Middle frontal gyrus (tissue), 1 donor: ENCODE measurements at regions not wholly inside any gene's neighbourhood (a gene's known extent, or its start where the extent isn't known, plus 50 kb on each side); places are given as distances from the start of the nearest gene placed in this dataset.

Source experiments
- DNase-seq: peaks from one replicate; pipeline ENCODE4 v3.0.0-alpha.2; 2015; ENCODE audit warnings: low spot score; ENCODE audit errors: extremely low spot score

DNA sequence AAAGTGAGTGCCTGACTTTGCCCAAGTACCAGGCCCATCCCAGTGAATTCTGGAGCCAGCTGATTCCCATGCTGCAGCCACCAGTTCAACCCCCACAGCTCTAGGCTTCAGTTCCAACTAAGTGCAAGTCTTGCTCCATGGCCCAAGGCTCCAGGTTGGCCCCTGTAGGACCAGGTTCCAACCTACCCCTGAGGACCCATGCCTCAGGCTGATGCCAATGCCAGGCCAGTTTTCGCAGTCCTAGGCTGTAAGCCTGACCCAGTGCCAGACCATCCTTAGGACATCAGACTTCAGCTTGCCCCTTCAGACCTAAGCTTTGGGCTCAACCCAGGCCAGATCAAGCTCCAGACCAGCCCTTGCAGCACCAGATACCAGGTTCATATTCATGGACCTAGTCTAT, 352.6 kb downstream of the FSCB start:
- DNase-seq, result no peak

DNA sequence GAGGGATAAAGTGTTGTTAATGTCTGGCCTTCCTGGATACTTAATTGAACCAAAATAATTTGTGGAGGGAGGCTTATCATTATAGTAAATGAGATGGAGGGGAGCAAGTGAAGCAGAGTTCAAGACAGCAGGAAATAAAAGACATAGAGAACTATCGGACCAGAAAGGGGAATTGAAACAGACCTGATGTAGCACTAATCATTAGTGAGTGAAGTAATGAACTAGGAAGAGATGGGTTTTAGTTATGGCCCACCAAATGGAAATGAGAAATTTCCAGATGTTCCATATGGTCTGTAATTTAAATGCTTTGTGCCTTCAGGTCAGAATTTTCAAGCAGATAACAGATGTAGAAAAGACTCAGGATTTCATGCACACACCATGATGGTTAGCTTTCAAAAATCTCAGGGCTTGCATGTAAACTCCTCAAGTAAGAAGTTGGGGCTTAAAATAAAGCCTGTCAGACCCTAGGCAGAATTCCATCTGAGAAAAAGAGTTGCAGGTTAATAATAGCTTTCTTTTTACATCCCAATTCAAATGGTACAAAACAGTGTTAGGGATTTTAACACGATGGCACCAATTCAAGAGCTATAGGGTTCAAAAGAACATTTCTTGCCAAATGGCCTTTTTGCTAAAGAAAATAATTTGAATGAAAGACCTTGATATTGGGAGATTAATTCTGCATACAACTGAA, 355.8 kb downstream of the FSCB start:
- DNase-seq, result no peak

DNA sequence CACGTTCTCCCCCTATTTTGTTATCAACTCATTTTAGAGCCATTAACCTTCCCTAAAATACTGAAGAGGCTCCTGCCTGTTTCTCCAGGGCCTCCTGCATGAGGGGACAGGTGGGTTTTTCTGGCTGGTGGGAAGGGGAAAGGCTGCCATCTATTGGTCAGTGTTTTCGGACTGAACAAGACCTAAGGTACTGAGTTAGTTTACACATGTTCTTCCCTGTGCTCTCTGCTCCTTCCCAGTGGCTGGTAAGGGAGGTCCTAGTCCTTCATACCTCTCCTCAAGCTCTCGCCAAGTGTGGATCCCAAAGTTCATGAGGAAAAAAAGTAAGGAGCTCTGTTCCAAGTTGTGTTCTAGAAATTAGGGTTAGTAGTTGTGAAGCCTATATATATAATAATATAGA, 357.5 kb downstream of the FSCB start:
- no peak for DNase-seq

DNA sequence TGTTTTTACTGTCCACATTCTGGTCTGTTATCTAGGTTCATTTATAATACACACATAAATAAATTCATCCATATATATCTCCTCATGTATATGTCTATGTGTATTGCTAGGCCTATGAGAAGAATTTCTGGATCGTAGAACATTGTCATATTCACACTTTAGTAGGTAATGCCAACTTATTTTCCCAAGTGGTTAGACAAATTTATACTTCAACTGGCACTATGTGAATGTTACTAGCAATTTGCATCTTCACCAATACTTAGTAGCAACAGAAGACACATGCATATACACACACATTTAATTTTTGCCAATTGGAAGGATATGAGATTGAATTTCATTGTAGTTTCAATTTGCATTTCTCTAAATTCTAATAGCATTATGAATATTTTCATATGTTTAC, 365.1 kb downstream of the FSCB start:
- no peak for DNase-seq

DNA sequence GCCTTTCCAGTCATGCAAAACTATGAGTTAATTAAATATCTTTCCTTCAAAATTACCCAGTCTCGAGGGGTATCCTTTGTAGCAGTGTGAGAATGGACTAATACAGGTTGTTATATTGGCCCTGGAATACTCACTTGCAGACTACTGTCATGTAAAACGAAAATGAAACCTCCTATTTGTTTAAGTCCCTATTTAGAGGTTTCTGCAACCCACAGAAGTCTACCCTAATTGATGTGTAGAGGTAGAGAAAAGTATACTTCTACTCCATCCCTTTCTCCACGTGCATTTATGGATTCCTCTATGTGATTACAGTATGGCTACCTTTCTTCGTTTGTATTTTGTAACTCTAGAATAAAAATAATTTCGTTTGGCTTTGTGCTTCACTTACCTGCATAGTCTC, 371.1 kb downstream of the FSCB start:
- no peak for DNase-seq

DNA sequence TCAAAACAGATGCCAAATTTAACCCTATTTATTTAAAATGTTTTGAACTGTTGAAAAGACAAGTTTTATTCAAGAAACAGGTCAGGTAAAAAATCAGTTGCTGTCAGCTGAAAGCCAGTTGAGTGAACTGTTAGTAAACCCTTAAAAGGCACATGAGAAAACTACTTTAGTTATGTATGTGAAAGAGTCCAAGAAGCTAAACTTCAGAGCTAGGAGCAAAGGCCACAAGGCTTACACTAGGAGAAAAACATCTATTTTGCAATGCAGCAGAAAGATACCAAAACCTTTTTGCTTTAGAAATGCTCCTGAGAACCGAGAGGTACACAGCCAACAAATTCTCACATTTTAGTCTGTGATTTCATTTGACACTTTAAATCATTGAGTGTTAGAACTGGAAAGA, 375.2 kb downstream of the FSCB start:
- no peak for DNase-seq

DNA sequence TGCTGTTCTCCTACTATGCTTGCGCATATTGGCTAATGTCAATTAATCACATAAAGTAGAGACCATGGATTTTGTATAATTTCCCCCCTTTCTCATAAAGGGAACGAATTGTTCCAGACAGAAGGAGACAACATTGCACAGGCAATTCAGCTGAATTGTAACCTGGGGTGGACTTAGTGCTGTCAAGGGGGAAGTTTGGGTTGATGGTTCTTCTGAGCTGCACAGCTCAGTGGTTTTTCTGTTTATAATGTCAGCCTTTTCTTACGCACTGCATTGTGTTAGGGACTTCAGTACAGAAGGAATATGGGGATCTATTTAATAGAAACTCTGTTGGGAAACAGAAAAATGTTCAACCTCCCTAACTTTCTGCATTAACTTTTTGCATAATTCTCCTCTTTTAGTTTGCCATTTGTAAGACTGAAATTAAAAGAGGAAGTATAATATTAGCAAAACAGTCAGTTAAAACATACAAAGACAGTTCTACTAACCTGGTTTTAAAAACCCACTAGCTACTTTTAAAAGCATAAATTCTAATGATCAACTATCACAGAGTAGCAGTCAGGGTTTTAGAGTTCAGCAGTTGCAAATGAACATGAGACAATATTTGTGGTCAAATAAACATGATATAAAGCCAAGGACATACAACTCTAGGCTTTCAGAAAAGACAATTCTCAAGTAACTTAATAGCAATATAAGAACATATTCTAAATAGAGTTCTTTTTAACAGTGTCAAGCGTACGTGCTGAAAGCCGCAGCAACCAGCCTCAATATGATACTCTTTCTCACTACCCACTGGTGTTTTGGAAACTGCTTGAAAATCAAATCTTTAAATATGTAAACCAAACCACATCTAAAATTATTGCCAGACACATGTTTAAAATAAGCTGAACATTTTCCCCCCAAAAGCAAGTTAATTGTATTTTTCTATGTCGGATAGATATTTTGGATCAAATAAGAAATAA, 393.0 kb downstream of the FSCB start:
- no peak for DNase-seq

DNA sequence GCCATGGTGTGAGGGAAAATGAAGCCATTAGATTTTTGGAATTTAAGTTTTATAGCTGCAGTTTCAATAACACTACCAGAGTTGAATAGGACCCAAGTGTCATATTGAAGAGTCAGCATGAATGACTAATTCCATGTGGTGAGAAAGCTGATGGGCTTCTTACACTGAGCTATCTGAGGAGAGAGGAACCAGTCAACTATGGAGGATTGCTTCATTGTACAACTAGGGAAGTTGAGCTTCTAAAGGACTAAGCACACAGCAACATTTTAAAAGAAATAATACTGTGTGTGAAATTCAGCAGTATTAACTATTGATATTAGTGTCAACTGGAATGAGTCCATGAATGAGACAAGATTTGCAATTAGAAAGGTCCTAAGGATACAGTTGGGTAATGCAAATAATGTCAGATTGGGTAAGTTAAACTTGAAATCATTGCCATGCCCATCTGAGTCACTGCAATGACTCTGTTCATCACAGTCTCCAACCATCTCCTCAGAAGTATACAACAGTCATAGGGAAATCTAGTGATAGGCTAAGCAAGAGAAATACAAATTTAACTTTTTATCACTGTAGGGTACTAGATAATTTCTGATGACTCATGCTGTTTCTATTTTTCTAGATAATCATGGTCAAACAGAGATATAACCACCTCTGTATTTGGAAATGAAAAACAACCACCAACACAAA, 394.2 kb downstream of the FSCB start:
- no peak for DNase-seq

DNA sequence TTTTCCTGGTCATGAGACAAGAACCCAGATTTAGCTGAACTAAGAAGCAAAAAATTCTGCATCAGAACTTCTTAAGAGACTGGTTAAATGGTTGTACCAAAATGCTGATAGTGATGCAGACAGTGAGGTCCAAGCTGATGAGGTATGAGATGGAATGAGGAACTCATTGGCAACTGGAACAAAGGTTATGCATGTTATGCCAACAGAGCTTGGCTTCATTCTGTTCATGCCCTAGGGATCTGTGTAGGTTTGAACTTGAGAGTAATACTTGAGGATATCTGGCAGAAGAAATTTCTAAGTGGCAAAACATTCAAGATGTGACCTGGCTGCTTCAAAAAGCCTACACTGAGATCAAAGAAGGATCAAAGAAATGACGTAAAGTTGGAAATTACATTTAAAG, 398.0 kb downstream of the FSCB start:
- DNase-seq, result no peak

DNA sequence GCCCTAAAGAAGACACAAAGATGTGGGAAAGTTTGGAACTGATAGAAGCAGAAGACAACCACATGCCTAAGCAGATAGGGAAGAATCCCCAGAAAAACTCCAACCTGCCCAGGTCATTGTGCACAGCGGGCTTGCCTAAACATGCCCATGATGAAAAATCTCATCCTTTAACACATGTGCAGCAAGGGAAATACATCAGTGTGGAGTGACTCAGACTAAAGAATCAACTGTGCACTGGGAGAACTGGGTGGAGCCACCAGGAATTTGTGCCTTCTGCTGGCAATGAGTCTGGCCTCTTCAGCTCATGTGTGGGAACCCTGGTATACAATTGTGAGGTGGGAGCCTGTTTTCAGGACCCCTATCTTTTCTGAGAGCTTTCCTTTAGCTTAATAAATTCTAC, 398.5 kb downstream of the FSCB start:
- no peak for DNase-seq

DNA sequence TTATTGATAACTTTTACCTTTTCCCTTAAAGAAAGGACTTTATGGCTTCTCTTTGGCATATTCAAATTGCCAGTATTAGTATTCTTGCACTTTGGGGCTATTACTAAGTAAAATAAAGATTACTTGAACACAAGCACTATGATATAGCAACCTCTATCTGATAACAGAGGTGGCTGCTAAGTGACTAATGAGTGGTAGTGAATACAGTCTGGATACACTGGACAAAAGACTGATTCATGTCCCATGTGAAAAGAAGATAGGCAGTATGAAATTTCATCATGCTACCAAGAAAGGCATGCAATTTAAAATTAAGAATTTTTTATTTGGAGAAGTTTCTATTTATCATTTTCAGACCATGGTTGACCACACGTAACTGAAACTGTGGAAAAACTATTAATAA, 399.9 kb downstream of the FSCB start:
- DNase-seq, result no peak

DNA sequence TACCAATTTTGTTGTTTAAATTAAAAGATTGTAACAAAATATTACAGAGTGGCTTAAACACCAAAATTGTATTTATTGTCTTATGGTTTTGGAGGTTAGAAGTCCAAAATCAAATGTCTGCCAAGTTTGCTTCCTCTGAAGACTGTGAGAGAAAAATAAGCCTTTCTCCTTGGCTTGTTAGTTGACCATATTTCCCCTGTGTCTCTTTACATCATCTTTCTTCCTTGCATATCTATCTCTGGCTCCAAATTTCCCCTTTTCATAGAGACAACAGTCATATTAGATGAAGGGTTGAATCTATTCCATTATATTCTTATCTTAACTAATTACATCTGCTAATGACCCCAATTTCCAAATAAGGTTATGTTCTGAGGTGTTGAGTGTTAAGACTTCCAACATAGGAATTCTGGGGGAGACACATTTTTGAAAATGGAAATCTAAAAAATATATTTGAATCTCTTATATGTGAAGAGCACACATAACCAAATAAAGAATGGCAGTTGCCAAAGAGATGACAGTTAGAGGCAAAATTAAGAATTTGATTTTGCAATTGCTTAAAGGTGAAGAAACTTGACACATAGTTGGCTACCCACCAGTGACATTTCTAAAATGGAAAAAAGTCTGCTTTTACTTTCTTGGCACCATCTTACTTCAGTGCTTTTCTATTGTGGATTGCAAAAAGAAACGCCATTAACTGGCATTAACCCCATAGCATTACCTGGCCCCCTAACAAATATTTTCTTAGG, 407.2 kb downstream of the FSCB start:
- DNase-seq, result no peak

DNA sequence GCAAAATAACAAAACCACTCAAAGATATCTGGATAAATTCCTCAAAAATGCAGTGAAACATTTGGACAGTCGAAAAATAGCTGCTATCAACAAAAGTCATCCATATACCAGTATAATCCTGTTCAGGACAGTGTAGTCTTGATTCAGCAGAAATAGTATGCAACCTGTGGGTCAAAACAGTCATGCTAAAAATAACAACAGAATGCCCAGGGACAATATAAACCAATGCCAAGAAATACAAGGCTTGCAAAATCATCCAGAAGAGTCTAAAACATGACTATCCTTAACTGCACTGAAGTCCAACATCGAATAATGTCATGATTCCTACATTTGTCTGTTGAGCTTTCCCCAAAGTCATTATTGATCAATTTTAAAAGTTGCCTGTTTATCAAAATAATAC, 425.9 kb downstream of the FSCB start:
- DNase-seq, result no peak

DNA sequence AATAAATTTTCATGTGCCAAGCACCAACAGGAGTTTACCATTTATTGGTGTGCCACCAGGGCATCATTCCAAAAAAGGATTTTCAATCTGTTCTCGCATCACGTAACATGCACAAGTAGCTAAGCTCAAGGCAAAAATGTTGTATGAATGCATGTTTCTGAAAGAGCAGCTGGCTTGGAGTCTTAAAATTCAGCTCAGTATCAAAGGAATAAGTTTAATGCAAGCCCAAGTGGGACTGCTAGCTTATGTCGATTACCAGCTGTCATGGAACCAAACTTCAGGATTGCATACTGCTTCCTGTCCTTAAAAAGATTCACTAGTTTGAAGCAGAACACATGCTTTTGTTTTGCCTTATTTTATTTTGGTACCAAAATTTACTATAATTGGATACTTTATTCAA, 437.0 kb downstream of the FSCB start:
- no peak for DNase-seq

DNA sequence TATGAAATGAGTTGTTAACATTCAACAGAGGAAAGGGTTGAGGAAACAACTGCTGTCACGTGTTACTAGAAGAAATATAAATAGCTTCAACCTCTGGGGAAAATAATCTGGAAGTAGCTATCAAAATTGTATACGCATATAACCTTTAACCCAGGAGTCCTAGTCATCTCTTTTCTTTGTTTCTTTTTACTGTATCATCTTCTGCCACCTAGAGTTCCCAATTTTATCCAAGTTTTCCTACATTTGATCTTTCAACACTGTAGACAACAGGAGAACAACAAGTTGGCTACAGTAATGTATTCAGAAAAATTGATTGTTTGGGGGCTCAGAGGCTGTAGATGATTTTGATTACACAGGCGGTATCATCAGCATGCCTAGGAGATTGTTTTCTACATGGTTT, 453.7 kb downstream of the FSCB start:
- no peak for DNase-seq

DNA sequence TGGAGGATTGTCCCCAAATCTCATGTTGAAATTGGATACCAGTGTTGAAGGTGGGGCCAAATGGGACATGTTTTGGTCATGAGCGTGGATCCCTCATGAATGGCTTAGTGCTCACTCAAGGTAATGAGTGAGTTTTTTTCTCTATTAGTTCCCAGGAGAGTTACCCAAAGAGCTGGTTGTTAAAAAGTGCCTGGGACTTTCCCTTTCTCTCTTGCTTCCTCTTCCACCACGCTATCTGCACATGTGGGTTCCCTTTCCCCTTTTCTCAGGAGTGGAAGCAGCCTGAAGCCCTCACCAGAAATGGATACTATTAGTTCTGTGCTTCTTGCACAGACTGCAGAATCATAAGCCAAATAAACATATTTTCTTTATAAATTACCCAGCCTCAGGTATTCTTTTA, 465.4 kb downstream of the FSCB start:
- no peak for DNase-seq

DNA sequence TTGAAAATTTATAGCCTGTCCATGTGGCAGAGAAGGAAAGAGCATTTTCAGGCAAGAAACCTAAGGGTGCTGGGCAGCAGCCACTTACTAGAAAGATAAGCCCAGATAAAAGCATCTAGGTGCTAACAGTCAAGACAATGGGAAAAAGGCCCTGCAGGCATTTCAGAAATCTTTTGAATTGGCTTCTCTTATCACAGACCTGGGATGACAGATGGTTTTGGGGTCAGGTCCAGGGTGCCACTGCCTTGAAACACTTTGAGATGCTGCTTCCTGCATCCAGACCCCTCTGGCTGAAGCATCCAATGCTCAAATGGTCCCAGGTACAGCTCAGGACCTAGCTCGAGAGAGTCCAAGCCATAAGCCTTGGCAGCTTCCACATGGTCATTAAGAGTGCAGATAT, 466.5 kb downstream of the FSCB start:
- no peak for DNase-seq

DNA sequence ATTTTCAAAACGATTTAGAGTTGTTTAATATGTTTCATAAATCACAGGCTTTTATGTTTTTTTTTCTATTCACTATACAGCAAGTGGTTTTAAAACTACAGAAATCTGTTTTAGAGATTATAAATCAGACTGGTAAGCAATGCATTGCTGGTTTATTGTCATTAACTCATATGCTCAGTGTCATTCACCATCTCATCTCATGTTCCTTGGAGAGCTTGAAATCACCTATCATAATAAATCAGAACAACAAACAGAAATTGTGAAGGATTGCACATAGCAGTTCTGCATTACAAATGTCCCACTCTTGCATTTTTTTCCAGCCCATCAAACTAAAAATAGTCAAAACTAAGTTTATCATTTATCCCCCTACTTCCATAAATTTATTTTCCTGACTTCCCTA, 470.8 kb downstream of the FSCB start:
- DNase-seq, result no peak

DNA sequence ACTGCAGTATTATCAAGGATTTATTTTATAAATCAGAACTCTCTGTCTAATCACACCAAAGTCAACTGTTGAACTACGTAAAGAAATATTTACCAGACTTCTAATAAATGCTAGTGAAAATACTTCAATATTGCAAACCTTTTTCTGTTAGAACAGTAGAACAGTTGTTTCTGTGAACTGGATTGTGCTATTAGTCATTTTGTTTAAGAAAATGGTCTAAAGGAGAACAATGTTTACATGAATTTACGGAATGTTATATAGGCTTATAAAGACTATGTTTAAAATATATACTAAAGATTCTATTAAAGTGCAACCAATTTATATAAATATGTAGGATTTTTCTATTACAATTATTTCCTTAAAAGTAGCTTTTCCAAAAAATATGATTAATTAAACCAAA, 471.4 kb downstream of the FSCB start:
- DNase-seq, result no peak

DNA sequence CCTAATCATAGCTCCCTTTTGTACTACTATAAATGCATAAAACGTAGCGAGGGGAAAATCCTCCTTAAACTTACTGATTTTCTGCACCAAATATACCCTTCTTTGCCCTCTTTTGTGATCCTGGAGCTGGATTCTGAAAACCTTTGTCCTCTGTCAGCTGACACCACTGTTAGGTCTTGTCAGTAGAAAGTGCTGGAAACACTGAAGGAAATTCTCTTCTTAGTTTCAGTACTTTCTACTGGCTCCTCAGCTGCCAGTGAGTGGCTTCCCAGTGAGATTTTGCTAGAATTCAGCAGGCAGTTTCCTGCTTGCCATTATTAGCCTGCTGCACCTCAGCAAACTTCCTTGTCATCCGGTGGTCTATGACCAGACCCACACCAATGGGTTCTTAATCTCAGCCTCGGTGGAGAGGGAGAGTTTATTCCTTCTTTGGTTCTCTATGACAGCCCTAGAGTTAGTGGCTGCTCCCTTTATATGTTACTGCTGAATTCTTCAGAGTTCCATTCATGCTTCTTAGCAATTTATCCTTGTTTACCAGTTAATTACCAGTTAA, 476.2 kb downstream of the FSCB start:
- no peak for DNase-seq

DNA sequence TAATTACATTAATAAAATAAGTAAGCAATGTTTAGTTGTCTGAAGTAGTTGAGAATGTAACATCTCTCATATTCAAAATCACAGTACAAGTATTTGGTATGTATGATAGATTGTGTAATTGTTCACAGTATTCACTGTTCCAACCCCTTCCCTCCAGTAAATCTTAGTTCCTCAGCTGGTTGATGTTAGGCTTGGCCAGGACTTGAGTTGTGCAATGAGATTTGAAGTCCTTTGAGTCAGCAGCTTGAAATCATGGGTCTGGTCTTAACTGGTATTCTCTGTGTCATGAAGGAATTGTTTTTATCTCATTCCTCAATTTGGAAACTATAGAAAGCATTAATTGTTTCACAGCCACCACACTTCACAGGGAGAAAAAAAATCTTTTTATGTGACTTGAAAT, 477.1 kb downstream of the FSCB start:
- no peak for DNase-seq
